HL-60 (cell line): ENCODE measurements at regions not wholly inside any gene's neighbourhood (a gene's known extent, or its start where the extent isn't known, plus 50 kb on each side); places are given as distances from the start of the nearest gene placed in this dataset.

Source experiments
- DNase-seq, 2 experiments: peaks; one replicate each; pipeline ENCODE4 v3.0.0-alpha.2; 2010 to 2020; ENCODE audit warnings: low read depth in 1 of 2, low spot score in 1 of 2
- H3K27ac ChIP-seq: fragments of 250-450 bp; sonication (Bioruptor Pico); replicated peaks from 2 replicates; pipeline ENCODE4 v1.5.1; 2020; ENCODE audit warnings: mild to moderate bottlenecking, moderate library complexity
- H3K27me3 ChIP-seq: fragments of 250-450 bp; sonication (Bioruptor Pico); 2 replicates; pipeline ENCODE4 v1.5.1; 2021; ENCODE audit warnings: mild to moderate bottlenecking, moderate library complexity; ENCODE audit not compliant: insufficient read depth, poor library complexity, severe bottlenecking
- H3K4me3 ChIP-seq: replicated peaks from 2 replicates; pipeline ENCODE4 v1.5.1; 2011; ENCODE audit warnings: mild to moderate bottlenecking, control low read depth, low read length; ENCODE audit not compliant: insufficient read depth
- GABPA ChIP-seq: IDR thresholded peaks from 2 replicates; pipeline ENCODE4 v1.6.1; 2012; ENCODE audit warnings: low read depth
- POLR2AphosphoS5 ChIP-seq: IDR thresholded peaks from 2 replicates; pipeline ENCODE4 v1.6.1; 2012; ENCODE audit warnings: low read depth
- SPI1 ChIP-seq: IDR thresholded peaks from 2 replicates; pipeline ENCODE4 v1.6.1; 2012; ENCODE audit warnings: low read depth, mild to moderate bottlenecking, borderline replicate concordance
- TF ChIP-seq, protein P1 (sequence below): IDR thresholded peaks from 2 replicates; pipeline ENCODE4 v1.6.1; 2012; ENCODE audit warnings: low read depth; ENCODE audit not compliant: insufficient replicate concordance
- TF ChIP-seq, protein P2 (sequence below): IDR thresholded peaks from one replicate; pipeline ENCODE4 v1.5.1; 2011; ENCODE audit warnings: low read length, control low read depth, inconsistent platforms; ENCODE audit not compliant: insufficient read depth

DNA sequence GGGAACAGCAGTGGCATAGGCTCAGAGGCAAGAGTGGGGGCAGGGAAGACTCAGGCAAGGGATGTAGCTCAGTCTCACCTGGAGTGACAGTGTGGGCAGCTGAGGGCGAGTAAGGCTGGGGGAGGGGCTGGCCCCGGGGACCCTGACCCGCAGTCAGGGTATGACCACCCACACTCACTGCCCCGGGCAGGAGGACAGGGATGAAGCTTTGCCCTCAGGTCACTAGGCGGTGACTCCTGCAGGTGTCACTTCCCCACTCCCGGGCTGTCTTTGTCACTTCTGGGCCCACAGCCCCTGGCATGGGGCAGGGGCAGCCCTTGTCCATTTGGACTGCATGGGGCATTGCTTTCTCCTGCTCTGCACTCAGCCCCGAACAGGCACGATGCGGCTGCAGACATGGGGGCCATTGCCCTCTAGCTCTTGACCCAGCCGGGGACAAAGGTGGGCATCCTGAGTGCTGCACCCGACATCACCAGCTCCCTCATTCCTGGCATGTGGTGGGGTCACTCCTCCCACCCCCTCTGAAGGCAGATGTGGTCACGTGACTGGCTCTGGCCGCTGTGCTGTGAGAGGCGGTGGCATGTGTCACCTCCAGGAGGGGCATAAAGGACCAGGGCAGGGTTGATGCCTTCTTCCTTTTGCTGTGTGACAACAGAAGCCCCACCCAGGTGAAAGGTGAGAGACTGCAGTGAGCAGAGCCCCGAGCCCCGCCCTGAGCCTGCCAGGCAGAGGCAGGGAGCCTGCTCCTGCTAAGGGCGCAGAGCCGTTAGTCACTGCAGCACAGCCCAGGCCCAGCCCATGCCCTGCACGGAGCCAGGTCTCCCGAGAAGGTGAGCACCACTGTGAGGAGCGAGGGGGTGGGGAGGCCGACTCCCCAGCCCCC is 66.0 kb downstream of the MATN1 start:
- peaks cover 3% of the 10 kb centered on the region for H3K27me3 ChIP-seq
- DNase-seq, result no peak
- TF ChIP-seq SPI1 (no peak), GABPA (no peak), POLR2AphosphoS5 (no peak)
- TF ChIP-seq, protein P1, sequence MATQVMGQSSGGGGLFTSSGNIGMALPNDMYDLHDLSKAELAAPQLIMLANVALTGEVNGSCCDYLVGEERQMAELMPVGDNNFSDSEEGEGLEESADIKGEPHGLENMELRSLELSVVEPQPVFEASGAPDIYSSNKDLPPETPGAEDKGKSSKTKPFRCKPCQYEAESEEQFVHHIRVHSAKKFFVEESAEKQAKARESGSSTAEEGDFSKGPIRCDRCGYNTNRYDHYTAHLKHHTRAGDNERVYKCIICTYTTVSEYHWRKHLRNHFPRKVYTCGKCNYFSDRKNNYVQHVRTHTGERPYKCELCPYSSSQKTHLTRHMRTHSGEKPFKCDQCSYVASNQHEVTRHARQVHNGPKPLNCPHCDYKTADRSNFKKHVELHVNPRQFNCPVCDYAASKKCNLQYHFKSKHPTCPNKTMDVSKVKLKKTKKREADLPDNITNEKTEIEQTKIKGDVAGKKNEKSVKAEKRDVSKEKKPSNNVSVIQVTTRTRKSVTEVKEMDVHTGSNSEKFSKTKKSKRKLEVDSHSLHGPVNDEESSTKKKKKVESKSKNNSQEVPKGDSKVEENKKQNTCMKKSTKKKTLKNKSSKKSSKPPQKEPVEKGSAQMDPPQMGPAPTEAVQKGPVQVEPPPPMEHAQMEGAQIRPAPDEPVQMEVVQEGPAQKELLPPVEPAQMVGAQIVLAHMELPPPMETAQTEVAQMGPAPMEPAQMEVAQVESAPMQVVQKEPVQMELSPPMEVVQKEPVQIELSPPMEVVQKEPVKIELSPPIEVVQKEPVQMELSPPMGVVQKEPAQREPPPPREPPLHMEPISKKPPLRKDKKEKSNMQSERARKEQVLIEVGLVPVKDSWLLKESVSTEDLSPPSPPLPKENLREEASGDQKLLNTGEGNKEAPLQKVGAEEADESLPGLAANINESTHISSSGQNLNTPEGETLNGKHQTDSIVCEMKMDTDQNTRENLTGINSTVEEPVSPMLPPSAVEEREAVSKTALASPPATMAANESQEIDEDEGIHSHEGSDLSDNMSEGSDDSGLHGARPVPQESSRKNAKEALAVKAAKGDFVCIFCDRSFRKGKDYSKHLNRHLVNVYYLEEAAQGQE, result no peak
- TF ChIP-seq, protein P2, sequence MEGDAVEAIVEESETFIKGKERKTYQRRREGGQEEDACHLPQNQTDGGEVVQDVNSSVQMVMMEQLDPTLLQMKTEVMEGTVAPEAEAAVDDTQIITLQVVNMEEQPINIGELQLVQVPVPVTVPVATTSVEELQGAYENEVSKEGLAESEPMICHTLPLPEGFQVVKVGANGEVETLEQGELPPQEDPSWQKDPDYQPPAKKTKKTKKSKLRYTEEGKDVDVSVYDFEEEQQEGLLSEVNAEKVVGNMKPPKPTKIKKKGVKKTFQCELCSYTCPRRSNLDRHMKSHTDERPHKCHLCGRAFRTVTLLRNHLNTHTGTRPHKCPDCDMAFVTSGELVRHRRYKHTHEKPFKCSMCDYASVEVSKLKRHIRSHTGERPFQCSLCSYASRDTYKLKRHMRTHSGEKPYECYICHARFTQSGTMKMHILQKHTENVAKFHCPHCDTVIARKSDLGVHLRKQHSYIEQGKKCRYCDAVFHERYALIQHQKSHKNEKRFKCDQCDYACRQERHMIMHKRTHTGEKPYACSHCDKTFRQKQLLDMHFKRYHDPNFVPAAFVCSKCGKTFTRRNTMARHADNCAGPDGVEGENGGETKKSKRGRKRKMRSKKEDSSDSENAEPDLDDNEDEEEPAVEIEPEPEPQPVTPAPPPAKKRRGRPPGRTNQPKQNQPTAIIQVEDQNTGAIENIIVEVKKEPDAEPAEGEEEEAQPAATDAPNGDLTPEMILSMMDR, result no peak
- no peak overlapping the region for H3K4me3 ChIP-seq
- H3K27ac ChIP-seq, result no peak overlapping the region

DNA sequence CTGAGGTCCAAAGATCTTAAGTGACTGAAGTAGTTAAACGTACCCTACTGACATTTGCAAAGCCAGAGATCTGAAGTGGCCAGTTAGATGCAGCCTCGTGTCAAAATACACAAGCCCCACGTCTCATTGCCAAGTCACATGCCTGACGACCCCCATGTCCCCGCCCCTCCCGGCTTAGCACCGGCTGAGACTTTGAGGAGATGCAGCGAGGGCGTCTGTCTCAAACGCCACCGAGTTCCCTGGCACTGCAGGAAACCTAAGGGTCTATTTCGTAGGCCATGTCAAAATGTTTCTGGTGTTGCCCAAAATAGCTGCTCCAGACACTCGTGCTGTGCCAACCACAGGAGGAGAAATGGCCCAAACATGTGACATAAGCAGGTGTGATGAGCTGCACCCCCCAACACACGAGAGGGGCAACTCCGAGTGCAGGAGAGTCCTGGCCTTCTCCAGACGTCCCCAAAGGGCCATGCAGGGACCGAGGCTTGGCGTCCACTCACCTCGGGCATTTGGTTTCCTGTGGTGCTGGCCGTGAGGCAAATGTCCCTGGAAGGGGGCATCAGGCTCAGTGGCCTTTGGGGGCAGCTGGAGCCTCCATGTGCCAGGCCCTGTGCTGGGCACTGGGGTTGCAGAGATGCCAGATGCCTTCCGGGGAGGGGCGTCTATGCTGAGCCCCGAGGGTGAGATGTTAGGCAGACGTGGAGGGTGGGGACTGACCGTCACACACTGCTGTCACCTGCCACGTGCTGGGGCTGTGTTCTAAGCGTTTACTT is 67.0 kb downstream of the MATN1 start:
- H3K4me3 ChIP-seq, result no peak overlapping the region
- TF ChIP-seq GABPA, result no peak
- TF ChIP-seq, protein P1, result no peak
- TF ChIP-seq, protein P2, result no peak
- TF ChIP-seq POLR2AphosphoS5, result no peak
- no peak for TF ChIP-seq SPI1
- H3K27ac ChIP-seq, result no peak overlapping the region
- H3K27me3 ChIP-seq, result peaks cover 3% of the 10 kb centered on the region
- no peak for DNase-seq

DNA sequence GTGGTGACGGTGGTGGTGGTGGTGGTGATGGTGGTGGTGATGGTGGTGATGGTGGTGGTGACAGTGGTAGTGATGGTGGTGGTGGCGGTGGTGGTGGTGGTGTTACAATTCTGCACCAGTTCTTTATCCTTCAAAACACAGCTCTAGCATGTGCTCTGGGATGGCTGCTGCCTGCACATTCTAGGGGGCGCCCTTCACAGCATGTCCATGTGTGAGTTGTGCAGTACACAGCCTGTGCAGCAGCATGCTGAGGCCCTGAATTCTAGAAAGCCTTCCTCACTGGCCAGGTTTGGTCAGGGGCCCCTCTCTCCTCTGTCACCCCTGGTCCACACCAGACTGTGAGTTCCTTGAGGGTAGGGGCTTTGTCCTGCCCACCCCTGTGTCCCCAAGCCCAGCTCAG is 67.7 kb downstream of the MATN1 start:
- Histone ChIP-seq H3K4me3 (no peak overlapping the region), H3K27ac (no peak overlapping the region), H3K27me3 (peaks cover 3% of the 10 kb centered on the region)
- TF ChIP-seq, protein P1, result no peak
- TF ChIP-seq SPI1, result no peak
- TF ChIP-seq POLR2AphosphoS5, result no peak
- TF ChIP-seq, protein P2, result no peak
- no peak for TF ChIP-seq GABPA
- DNase-seq, result no peak
